ENCODE measurements at regions not wholly inside any gene's neighbourhood (a gene's known extent, or its start where the extent isn't known, plus 50 kb on each side); places are given as distances from the start of the nearest gene placed in this dataset.

DNA sequence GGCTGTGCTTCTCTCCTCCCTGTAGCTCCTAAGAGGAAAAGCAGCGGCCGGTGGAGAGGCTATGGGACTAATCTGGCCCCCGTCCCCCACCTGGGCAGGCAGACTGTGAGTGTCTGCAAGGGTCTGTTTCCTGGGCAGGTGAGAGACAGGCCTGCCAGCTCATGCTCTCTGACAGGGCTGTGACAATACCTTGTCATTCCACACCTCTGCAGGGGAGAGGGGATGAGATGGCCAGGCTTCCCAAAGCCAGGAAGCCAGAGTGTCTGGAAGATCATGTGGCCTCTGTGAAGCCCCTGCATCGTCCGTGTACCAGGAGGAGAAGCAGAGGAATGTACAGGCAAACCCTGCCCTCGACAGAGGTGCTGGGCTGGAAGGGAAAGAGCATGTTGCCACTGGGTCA is 142.5 kb upstream of the GATA6 start:
- H3K27me3 ChIP-seq = no peaks in the 10 kb centered on the region
- H3K36me3 ChIP-seq = no peaks in the 10 kb centered on the region
- no peak for DNase-seq (ENCODE audit: low spot score in 2 of 2)
- H3K4me1 ChIP-seq = no peaks in the 10 kb centered on the region
- TF ChIP-seq, protein P1, sequence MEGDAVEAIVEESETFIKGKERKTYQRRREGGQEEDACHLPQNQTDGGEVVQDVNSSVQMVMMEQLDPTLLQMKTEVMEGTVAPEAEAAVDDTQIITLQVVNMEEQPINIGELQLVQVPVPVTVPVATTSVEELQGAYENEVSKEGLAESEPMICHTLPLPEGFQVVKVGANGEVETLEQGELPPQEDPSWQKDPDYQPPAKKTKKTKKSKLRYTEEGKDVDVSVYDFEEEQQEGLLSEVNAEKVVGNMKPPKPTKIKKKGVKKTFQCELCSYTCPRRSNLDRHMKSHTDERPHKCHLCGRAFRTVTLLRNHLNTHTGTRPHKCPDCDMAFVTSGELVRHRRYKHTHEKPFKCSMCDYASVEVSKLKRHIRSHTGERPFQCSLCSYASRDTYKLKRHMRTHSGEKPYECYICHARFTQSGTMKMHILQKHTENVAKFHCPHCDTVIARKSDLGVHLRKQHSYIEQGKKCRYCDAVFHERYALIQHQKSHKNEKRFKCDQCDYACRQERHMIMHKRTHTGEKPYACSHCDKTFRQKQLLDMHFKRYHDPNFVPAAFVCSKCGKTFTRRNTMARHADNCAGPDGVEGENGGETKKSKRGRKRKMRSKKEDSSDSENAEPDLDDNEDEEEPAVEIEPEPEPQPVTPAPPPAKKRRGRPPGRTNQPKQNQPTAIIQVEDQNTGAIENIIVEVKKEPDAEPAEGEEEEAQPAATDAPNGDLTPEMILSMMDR (IDR thresholded peaks at IDR 0.05) = no peak
- no peak overlapping the region for H3K4me3 ChIP-seq
- H3K27ac ChIP-seq = no peak overlapping the region
- intact Hi-C loops (cut with DNase I) = no loop called here
- H3K9me3 ChIP-seq = no peaks in the 10 kb centered on the region

DNA sequence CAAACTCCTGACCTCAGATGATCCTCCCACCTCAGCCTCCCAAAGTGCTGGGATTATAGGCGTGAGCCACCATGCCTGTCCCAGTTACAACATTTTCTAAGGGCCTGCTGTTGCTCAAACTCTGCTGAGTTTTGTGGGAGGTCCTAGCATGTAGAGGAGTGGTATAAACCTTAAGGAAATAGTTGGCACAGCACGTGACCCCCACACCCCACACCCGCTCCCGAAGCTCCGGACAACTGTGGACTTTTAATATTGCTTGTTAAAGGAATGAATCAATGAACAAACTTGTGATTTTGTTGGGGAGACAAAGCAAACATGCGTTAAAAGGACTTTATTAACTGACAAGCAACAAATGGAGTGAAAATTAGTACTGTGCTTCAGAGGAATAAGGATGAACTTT is 137.8 kb upstream of the GATA6 start:
- no peaks in the 10 kb centered on the region for H3K9me3 ChIP-seq
- no peak overlapping the region for H3K27ac ChIP-seq
- DNase-seq (ENCODE audit: low spot score in 2 of 2) = no peak
- no peaks in the 10 kb centered on the region for H3K4me1 ChIP-seq
- TF ChIP-seq, protein P1 (IDR thresholded peaks at IDR 0.05) = no peak
- no peak overlapping the region for H3K4me3 ChIP-seq
- H3K36me3 ChIP-seq = no peaks in the 10 kb centered on the region
- intact Hi-C loops (cut with DNase I) = loop anchor here (10.0 kb wide), 1 partner anchor 63 kb away; no protein-coding TSS in a partner anchor
- no peaks in the 10 kb centered on the region for H3K27me3 ChIP-seq

DNA sequence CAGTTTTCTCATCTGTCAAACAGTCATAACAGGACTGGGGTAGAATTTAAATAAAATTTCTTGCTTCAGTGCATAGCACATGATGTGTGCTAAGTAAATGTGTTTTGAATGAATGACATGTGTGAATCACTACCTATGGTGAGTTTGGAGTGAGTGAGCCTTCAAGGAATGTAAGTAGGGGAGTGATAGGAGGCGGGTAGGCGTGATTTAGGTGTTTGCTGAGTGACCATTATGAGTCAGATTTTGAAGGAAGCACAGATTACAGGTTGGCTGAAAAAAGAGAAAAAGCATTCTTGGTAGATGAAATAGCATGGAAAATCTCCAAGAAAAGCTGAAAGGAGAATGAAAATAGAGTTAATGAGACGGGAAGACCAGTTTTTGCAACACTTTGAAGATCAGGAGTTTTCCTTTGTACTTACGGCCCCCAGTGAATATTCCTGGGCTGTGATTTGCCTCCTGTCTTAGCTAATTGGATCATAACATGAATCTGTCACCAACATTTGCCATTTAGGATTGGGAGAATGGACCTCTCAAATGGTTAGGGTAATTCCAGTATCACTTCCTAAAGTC is 136.9 kb upstream of the GATA6 start:
- Histone ChIP-seq H3K27me3 (no peaks in the 10 kb centered on the region), H3K4me3 (no peak overlapping the region), H3K4me1 (no peaks in the 10 kb centered on the region), H3K27ac (no peak overlapping the region), H3K9me3 (no peaks in the 10 kb centered on the region), H3K36me3 (no peaks in the 10 kb centered on the region)
- intact Hi-C loops (cut with DNase I) = loop anchor here (10.0 kb wide), 1 partner anchor 62 kb away; no protein-coding TSS in a partner anchor
- TF ChIP-seq, protein P1 (IDR thresholded peaks at IDR 0.05) = no peak
- DNase-seq (ENCODE audit: low spot score in 2 of 2) = no peak

DNA sequence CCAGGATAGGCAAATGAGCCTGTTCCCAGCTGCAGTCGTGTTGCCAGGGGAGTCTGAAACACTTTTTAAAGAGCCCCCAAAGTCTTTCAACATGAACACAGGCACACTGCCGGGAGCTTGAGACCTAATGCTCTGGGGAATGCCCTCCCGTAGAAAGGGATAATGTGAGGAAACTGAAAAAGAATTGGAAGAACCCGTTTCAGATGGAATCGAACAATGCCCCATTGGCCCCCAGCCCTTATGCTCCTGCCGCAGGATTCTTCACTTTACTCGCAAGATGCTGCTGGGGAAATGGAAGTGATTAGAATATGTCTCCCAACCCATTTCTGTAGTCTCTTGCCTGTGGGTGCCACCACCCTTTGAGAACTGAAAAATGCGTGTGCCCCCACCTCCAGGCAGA is 136.3 kb upstream of the GATA6 start:
- no peak overlapping the region for H3K27ac ChIP-seq
- no peak for DNase-seq (ENCODE audit: low spot score in 2 of 2)
- H3K36me3 ChIP-seq = no peaks in the 10 kb centered on the region
- H3K4me1 ChIP-seq = no peaks in the 10 kb centered on the region
- H3K9me3 ChIP-seq = no peaks in the 10 kb centered on the region
- intact Hi-C loops (cut with DNase I) = loop anchor here (10.0 kb wide), 1 partner anchor 62 kb away; no protein-coding TSS in a partner anchor
- TF ChIP-seq, protein P1 (IDR thresholded peaks at IDR 0.05) = no peak
- no peak overlapping the region for H3K4me3 ChIP-seq
- no peaks in the 10 kb centered on the region for H3K27me3 ChIP-seq

DNA sequence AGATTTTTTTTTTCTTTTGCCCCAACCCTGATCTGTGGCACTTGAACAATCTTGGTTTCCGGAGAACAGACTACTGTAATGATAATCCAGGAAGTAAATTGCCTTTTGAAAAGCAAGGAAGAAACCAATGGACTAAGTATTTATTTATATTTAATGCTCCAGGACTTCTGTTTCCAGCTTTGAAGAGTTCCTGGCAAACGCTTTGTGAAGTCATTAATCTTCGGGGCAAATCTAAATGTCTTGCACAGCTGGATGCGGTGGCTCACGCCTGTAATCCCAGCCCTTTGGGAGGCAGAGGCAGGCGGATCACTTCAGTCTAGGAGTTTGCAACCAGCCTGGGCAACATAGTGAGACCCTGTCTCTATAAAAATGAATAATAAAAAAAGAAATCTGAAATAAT is 135.1 kb upstream of the GATA6 start:
- Histone ChIP-seq H3K4me3 (no peak overlapping the region), H3K27ac (no peak overlapping the region), H3K27me3 (no peaks in the 10 kb centered on the region), H3K36me3 (no peaks in the 10 kb centered on the region), H3K9me3 (no peaks in the 10 kb centered on the region), H3K4me1 (no peaks in the 10 kb centered on the region)
- TF ChIP-seq, protein P1 (IDR thresholded peaks at IDR 0.05) = no peak
- no peak for DNase-seq (ENCODE audit: low spot score in 2 of 2)
- intact Hi-C loops (cut with DNase I) = loop anchor here (10.0 kb wide), 1 partner anchor 61 kb away; no protein-coding TSS in a partner anchor

DNA sequence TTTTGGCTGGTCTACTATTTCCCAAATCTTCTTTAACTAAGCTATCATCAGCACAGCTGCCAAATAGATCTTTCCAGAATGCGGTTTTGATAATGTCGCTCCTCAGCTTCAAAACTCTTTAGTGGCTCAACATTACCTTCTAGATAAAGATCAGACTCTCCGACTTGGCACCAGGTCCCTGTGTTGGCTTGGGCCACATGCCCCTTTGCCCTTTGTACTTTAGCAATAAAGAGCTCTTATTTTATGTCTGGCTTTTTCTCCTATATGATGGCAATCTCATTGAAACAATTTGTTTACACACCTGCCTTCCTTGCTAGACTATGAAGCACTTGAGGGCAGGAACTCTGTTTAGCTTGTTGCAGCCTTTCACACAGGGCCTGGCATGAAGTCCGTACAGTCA is 128.9 kb upstream of the GATA6 start:
- no peak overlapping the region for H3K27ac ChIP-seq
- TF ChIP-seq, protein P1 (IDR thresholded peaks at IDR 0.05) = no peak
- intact Hi-C loops (cut with DNase I) = no loop called here
- H3K4me1 ChIP-seq = no peaks in the 10 kb centered on the region
- no peaks in the 10 kb centered on the region for H3K9me3 ChIP-seq
- no peaks in the 10 kb centered on the region for H3K36me3 ChIP-seq
- H3K27me3 ChIP-seq = no peaks in the 10 kb centered on the region
- H3K4me3 ChIP-seq = no peak overlapping the region
- no peak for DNase-seq (ENCODE audit: low spot score in 2 of 2)

Data from ascending aorta (tissue), 2 donors.